SJCRH30 (cell line): ENCODE measurements at regions not wholly inside any gene's neighbourhood (a gene's known extent, or its start where the extent isn't known, plus 50 kb on each side); places are given as distances from the start of the nearest gene placed in this dataset.
"Not testable (repeated sequence)": the region's sequence is repeated elsewhere in the genome, so short reads cannot be mapped to it uniquely, and the experiment has no call there.

ENCODE experiments used
- DNase-seq, 2 experiments: peaks; one replicate each; pipeline ENCODE4 v3.0.0-alpha.2; 2015 to 2020
- H3K27ac ChIP-seq: fragments of 250-450 bp; sonication (Bioruptor Pico); 2 replicates; pipeline ENCODE4 v1.5.1; 2020; ENCODE audit warnings: mild to moderate bottlenecking, moderate library complexity
- H3K27me3 ChIP-seq: fragments of 250-450 bp; sonication (Bioruptor Pico); 2 replicates; pipeline ENCODE4 v1.5.1; 2020; ENCODE audit warnings: mild to moderate bottlenecking, moderate library complexity
- H3K36me3 ChIP-seq: fragments of 250-450 bp; sonication (Bioruptor Pico); 2 replicates; pipeline ENCODE4 v1.5.1; 2020; ENCODE audit warnings: mild to moderate bottlenecking, moderate library complexity
- H3K4me1 ChIP-seq: fragments of 250-450 bp; sonication (Bioruptor Pico); 2 replicates; pipeline ENCODE4 v1.5.1; 2020; ENCODE audit warnings: mild to moderate bottlenecking, moderate library complexity
- H3K4me3 ChIP-seq: fragments of 250-450 bp; sonication (Bioruptor Pico); 2 replicates; pipeline ENCODE4 v1.5.1; 2020; ENCODE audit warnings: mild to moderate bottlenecking, moderate library complexity
- H3K9me3 ChIP-seq: fragments of 250-450 bp; sonication (Bioruptor Pico); replicated peaks from 2 replicates; pipeline ENCODE4 v1.5.1; 2020; ENCODE audit warnings: mild to moderate bottlenecking, moderate library complexity

DNA sequence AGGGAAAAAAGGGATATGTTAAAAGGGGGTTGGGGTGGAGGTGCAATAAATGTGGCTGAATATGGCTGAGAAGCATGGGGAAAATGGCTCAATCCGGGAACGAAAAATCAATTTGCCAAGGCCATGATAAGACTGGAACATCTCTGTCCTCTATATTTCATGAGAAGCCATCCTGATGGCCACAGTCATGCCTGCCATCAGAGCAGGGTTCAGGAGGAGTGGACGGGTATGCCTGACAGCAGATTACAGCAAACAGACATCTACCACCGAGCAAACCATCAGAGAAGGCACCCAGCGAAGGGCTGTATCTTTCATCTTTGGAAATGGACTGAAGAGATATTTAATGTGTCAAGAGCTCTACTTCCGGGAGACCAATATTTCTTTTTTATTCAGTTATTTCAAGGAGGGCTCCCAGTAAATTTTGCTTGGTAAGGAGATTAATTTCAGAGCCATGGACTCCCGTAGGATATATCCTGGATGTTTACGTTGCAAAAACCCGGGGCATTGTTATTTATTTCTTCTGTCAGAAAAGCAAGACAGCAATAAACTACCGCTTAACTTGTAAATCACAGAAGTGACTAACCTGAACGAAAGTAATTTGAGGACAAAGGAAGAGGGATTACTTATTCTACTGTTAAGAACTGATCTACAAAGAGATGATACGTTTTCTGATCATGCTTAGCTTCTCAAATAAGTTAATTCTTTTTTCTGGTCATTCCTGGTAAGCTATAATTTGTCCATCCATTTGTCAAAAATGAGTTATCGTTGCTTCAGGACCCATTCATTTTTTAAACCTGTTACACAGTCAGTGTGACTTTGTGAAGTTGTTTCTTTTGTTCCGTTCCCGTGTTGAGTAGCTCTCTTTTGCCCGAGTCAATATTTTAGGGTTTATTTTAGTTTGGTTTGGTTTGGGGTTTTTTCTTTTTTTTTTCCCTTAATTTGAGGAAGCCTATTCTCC is 80.6 kb upstream of the CHD2 start:
- no peaks in the 10 kb centered on the region for H3K36me3 ChIP-seq
- H3K9me3 ChIP-seq, result no peaks in the 10 kb centered on the region
- peak overlapping the region; percentile 62 for H3K27ac ChIP-seq
- peak overlapping the region; percentile 55 for H3K4me3 ChIP-seq
- peaks cover 9% of the 10 kb centered on the region for H3K4me1 ChIP-seq
- no peaks in the 10 kb centered on the region for H3K27me3 ChIP-seq
- DNase-seq, result peak; percentile 59 to 75

DNA sequence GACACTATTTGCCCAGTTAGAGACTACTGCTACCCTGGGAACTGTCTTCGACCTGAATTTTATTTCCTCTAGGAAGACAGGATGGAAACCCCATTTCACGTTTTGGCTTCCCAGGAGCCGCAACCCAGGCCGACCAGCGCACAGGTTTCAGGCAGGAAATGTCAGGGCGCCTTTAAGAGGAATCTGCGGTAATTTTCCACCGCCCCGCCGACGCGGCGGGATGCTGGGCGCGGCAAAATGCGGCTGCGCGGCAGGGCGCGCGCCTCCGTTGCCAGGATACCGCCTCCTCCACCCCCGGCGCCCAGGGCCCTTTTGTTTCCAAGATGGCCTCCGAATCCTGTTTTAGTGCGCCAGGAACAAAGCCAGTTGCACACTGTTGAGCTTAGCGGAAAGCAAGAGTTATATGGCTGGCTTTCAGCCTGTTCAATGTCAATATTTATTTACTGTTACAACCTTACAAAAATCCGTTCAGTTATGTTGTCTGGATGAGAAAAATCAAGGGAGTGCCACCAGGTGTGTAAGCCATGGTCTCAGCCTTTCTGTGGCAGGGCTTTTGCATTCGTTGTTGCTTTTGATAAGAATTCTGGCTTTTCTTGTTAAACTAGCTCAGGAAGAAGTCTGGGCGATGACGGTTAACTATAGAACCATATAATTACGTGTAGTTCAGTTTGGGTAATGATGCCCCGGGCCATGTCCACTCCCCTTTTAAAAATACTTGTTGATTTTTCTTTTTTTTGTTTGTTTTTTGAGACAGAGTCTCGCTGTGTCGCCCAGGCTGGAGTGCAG is 79.7 kb upstream of the CHD2 start:
- peak overlapping the region; percentile 62 for H3K27ac ChIP-seq
- no peaks in the 10 kb centered on the region for H3K9me3 ChIP-seq
- DNase-seq, result peak; percentile 95 to 97
- H3K4me1 ChIP-seq, result peaks cover 9% of the 10 kb centered on the region
- H3K4me3 ChIP-seq, result peak overlapping the region; percentile 55
- H3K27me3 ChIP-seq, result no peaks in the 10 kb centered on the region
- no peaks in the 10 kb centered on the region for H3K36me3 ChIP-seq

DNA sequence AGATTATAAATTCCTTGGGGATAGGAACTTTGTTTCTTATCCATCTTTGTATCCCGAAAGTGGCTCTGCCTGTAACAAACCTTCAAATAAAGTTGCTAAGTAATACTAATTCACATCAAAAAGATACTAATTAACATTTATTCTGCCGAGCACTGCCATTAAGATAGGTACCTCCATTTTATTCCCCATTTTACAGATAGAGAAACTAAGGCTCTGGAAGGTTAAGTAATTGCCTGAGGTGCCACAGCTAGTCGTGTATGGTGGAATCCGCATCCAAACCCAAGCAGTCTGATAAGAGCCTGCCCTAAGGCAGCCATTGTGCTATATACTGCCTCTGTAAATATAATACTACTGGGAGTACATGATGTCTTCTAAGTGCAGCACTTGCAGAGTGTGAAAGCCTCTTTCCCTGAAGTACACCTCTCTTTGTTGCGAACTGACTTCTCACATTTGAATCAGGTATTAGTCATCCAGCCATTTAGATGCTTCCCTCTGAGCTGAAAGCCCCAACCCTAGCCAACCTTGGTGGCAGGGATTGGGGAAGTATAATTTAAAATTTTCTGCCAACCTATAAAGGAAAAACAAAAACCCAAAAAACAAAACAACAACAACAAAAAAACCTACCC is 78.5 kb upstream of the CHD2 start:
- Histone ChIP-seq H3K27me3 (no peaks in the 10 kb centered on the region), H3K9me3 (no peaks in the 10 kb centered on the region), H3K27ac (no peak overlapping the region), H3K4me1 (peaks cover 9% of the 10 kb centered on the region), H3K36me3 (no peaks in the 10 kb centered on the region), H3K4me3 (no peak overlapping the region)
- no peak for DNase-seq

DNA sequence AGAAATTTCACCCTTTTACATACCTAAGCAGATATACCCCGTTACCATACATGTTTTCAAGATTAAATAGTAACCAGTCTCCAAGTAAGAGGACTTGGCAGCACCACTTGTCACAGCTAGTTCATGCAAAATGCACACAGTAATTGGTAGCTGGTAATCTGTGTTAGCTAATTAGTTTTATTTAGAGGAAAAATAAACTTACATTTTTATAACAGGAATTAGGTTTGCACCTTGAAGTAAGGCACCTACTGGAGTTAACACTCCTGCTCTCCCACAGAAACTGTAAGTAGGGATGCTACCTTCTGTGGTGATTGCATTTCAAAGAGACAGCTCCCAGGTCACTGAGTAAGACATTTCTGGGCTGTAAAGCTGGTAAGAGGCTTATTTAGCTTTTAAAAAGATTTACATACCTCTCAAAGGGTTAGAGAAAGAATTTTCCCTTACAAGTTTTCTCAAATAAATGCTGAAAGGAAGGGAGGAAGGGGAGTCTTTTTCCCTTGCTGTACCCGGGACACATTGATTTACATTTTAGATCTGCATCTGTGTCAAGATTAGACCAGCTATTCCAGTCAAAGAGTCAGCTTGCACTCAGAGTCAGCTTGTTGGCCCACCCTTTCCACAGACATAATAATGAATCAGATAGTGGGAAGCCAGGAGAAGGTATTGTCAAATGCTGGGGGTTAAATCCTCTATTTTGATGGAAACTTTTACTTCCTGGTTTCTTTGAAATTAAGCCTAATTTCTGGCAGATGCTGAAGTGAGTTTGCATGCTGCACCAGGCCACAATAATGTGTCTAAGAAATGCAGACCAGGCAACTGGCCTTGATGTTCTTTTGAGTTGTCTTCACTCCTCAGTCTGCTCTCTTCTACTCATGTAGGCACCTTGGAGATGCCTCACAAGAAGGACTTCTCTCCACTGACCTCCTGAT is 77.6 kb upstream of the CHD2 start:
- H3K4me3 ChIP-seq, result no peak overlapping the region
- no peak overlapping the region for H3K27ac ChIP-seq
- no peak for DNase-seq
- no peaks in the 10 kb centered on the region for H3K27me3 ChIP-seq
- peaks cover 9% of the 10 kb centered on the region for H3K4me1 ChIP-seq
- no peaks in the 10 kb centered on the region for H3K36me3 ChIP-seq
- no peaks in the 10 kb centered on the region for H3K9me3 ChIP-seq

DNA sequence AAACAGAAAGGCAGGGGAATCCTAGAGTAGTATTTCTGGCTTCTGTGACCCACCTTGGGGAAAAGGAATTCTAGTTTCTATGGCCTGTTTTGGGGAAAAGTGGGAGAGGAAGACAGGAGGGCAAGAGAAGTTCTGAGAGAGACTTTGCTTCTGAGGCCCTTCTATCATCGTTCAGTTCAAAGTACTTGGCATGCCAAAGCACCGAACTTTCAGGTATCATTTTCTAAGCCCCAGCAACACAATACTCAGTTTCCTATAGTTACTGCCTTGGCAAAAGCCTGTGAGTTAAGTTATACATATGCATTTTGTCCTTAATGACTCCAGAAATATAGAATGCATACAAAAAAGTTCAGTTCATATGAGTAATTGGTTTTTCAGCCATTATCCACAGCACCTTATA is 74.1 kb upstream of the CHD2 start:
- Histone ChIP-seq H3K27me3 (no peaks in the 10 kb centered on the region), H3K4me1 (peaks cover 3% of the 10 kb centered on the region)

GRCh38 chr15:92827991-92828390 is 72.1 kb upstream of the CHD2 start:
- not testable (repeated sequence) for H3K27ac ChIP-seq, H3K9me3 ChIP-seq, H3K4me3 ChIP-seq, H3K36me3 ChIP-seq, H3K27me3 ChIP-seq, DNase-seq
- H3K4me1 ChIP-seq, result peaks cover 15% of the 10 kb centered on the region

More for the DNA sequence above, 74.1 kb upstream of the CHD2 start:
- Histone ChIP-seq H3K27ac (no peak overlapping the region), H3K36me3 (no peaks in the 10 kb centered on the region), H3K4me3 (no peak overlapping the region), H3K9me3 (no peaks in the 10 kb centered on the region)
- DNase-seq, result no peak

- H3K9me3 ChIP-seq, result no peaks in the 10 kb centered on the region
- no peak overlapping the region for H3K27ac ChIP-seq
- peaks cover 18% of the 10 kb centered on the region for H3K4me1 ChIP-seq
- no peak for DNase-seq
- H3K27me3 ChIP-seq, result no peaks in the 10 kb centered on the region
- no peaks in the 10 kb centered on the region for H3K36me3 ChIP-seq
- no peak overlapping the region for H3K4me3 ChIP-seq
Observed at GRCh38 chr15:92829875-92830274, 70.2 kb upstream of the CHD2 start.

GRCh38 chr15:92831336-92831654 is 68.8 kb upstream of the CHD2 start:
- H3K4me3 ChIP-seq, result peak overlapping the region; percentile 22
- no peaks in the 10 kb centered on the region for H3K27me3 ChIP-seq
- no peaks in the 10 kb centered on the region for H3K36me3 ChIP-seq
- H3K9me3 ChIP-seq, result no peaks in the 10 kb centered on the region
- H3K4me1 ChIP-seq, result peaks cover 18% of the 10 kb centered on the region
- H3K27ac ChIP-seq, result peak overlapping the region; percentile 81
- DNase-seq, result no peak

- DNase-seq, result peak; percentile 100
- H3K27me3 ChIP-seq, result no peaks in the 10 kb centered on the region
- H3K27ac ChIP-seq, result peak overlapping the region; percentile 81
- H3K4me3 ChIP-seq, result peak overlapping the region; percentile 34
- H3K4me1 ChIP-seq, result peaks cover 18% of the 10 kb centered on the region
- H3K9me3 ChIP-seq, result no peaks in the 10 kb centered on the region
- no peaks in the 10 kb centered on the region for H3K36me3 ChIP-seq
Observed at GRCh38 chr15:92831655-92832328, 68.3 kb upstream of the CHD2 start.

GRCh38 chr15:92833106-92833433 is 67.1 kb upstream of the CHD2 start:
- Histone ChIP-seq H3K27me3 (no peaks in the 10 kb centered on the region), H3K9me3 (no peaks in the 10 kb centered on the region), H3K27ac (no peak overlapping the region; the same call in 1 of the 2 replicates), H3K4me1 (peaks cover 18% of the 10 kb centered on the region), H3K4me3 (peak overlapping the region; percentile 34), H3K36me3 (no peaks in the 10 kb centered on the region)
- DNase-seq, result no peak

GRCh38 chr15:92833493-92834271 is 66.4 kb upstream of the CHD2 start:
- Histone ChIP-seq H3K27ac (no peak overlapping the region), H3K4me1 (peaks cover 18% of the 10 kb centered on the region), H3K36me3 (no peaks in the 10 kb centered on the region), H3K9me3 (no peaks in the 10 kb centered on the region), H3K4me3 (no peak overlapping the region), H3K27me3 (no peaks in the 10 kb centered on the region)
- no peak for DNase-seq

DNA sequence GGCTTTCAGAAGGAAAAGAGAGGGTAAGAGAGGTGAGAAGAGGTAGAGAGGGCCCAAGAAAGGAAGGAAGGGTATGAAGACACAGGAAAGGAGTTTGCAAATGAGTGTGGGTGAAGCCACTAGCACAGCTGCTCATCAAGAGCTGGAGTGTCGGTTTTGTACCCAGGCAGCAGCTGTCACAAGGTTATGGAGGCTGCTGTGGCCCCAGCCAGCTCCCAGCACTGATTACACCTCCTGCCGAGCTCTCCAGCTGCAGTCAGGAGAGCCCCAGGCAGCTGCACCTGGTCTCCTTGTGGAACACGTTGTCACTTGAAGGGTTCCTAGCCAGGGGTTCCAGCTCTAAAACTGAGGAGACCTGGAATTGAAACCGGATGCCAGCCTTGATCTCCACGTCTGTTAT is 60.4 kb upstream of the CHD2 start:
- H3K9me3 ChIP-seq, result no peaks in the 10 kb centered on the region
- peaks cover 26% of the 10 kb centered on the region for H3K4me1 ChIP-seq
- DNase-seq, result peak; percentile 91 to 96

GRCh38 chr15:92840149-92840548 is 60.0 kb upstream of the CHD2 start:
- Histone ChIP-seq H3K27ac (peak overlapping the region; percentile 21), H3K27me3 (no peaks in the 10 kb centered on the region), H3K9me3 (no peaks in the 10 kb centered on the region), H3K36me3 (no peaks in the 10 kb centered on the region), H3K4me3 (no peak overlapping the region), H3K4me1 (peaks cover 31% of the 10 kb centered on the region)
- no peak for DNase-seq

More for the DNA sequence above, 60.4 kb upstream of the CHD2 start:
- Histone ChIP-seq H3K27me3 (no peaks in the 10 kb centered on the region), H3K4me3 (no peak overlapping the region), H3K27ac (peak overlapping the region; percentile 21), H3K36me3 (no peaks in the 10 kb centered on the region)
